NB4 (cell line): ENCODE measurements at regions not wholly inside any gene's neighbourhood (a gene's known extent, or its start where the extent isn't known, plus 50 kb on each side); places are given as distances from the start of the nearest gene placed in this dataset.

ENCODE experiments used
- CTCF ChIP-seq: IDR thresholded peaks from one replicate; pipeline ENCODE4 v1.5.1; 2012; ENCODE audit warnings: low read depth, low read length
- MAX ChIP-seq: IDR thresholded peaks from 2 replicates; pipeline ENCODE4 v1.6.1; 2011; ENCODE audit warnings: low read depth, low read length

- TF ChIP-seq CTCF, result no peak
- no peak for TF ChIP-seq MAX
Observed at GRCh38 chr9:134987376-134987775, 69.7 kb upstream of the FCN1 start.
